ENCODE measurements at regions not wholly inside any gene's neighbourhood (a gene's known extent, or its start where the extent isn't known, plus 50 kb on each side); places are given as distances from the start of the nearest gene placed in this dataset.

DNA sequence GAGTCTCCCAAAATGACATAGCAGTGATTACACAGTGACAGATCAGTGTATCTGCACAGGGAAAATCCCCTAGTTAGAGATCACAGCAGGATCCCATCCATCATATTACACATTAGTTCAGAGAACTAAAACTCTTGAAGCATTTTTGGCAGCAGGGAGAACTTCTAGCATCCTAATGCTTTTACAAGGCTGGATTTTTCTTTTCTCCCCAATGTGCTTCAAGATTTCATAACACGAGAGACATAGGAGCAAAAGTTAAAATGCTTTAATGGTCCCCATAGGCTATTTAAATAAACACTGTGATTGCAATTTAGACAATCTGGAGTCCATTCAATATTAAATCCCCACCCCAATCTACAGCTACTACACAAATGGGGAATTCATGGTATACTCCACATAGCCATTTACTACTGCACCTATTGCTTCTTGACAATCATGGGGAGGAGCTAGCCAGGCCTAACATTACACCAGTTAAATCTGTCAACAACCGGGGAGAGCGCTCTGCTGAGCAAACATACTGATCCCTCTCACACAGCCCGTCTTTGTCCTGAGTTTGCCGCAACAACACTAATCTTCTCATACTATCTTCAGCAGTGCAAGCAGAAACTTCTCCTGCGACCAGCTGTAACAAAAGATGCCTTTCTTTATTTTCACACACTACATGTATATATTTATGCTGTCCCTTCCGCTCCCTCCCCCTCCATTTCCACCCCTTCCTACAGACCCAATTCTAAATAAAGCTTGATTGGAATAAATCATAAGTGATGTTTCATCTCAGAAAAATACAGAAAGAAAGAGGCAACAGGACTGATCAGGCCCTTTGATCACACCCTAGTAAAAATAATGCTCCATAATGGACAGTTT, 120.3 kb upstream of the SOX5 start:
- H3K4me2 ChIP-seq (ENCODE audit: low read length), result no peak overlapping the region
- TF ChIP-seq, protein P1, sequence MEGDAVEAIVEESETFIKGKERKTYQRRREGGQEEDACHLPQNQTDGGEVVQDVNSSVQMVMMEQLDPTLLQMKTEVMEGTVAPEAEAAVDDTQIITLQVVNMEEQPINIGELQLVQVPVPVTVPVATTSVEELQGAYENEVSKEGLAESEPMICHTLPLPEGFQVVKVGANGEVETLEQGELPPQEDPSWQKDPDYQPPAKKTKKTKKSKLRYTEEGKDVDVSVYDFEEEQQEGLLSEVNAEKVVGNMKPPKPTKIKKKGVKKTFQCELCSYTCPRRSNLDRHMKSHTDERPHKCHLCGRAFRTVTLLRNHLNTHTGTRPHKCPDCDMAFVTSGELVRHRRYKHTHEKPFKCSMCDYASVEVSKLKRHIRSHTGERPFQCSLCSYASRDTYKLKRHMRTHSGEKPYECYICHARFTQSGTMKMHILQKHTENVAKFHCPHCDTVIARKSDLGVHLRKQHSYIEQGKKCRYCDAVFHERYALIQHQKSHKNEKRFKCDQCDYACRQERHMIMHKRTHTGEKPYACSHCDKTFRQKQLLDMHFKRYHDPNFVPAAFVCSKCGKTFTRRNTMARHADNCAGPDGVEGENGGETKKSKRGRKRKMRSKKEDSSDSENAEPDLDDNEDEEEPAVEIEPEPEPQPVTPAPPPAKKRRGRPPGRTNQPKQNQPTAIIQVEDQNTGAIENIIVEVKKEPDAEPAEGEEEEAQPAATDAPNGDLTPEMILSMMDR (IDR thresholded peaks at IDR 0.05), result no peak
- H3K27ac ChIP-seq, result no peak overlapping the region
- H3K9ac ChIP-seq, result no peak overlapping the region
- no peaks in the 10 kb centered on the region for H3K27me3 ChIP-seq (ENCODE audit: control insufficient read depth, insufficient read depth, low read length)
- H3K4me1 ChIP-seq, result no peaks in the 10 kb centered on the region
- no peaks in the 10 kb centered on the region for H3K36me3 ChIP-seq (ENCODE audit: control insufficient read depth, insufficient read depth, low read length)
- H3K4me3 ChIP-seq (ENCODE audit: low read depth, low read length), result no peak overlapping the region
- no peak overlapping the region for H2AFZ ChIP-seq
- no peaks in the 10 kb centered on the region for H3K9me3 ChIP-seq (ENCODE audit: control insufficient read depth, low read length)
- H3K79me2 ChIP-seq, result no peaks in the 10 kb centered on the region

DNA sequence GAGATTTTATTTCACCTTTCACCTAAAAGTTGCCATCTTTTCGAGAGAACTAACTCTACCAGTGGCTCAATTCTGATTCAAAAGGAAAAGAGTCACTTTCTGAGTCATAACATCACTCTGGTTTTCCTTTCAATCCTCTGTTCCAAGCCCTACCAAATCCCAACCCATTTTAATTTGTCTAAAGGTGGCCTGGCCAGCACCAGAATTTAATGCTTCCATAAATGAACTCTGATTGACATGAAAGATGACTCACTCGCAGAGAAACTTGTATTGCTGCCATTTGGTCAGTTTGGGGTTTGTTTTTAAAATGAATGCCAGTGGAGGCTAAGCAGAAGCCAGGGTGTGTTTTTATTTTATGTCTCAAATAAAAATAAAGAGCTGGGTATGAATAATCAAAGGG, 117.4 kb upstream of the SOX5 start:
- TF ChIP-seq, protein P1 (IDR thresholded peaks at IDR 0.05), result no peak
- Histone ChIP-seq H2AFZ (no peak overlapping the region), H3K4me1 (no peaks in the 10 kb centered on the region), H3K4me3 (ENCODE audit: low read depth, low read length) (no peak overlapping the region), H3K79me2 (no peaks in the 10 kb centered on the region), H3K9me3 (ENCODE audit: control insufficient read depth, low read length) (no peaks in the 10 kb centered on the region), H3K36me3 (ENCODE audit: control insufficient read depth, insufficient read depth, low read length) (no peaks in the 10 kb centered on the region), H3K27ac (no peak overlapping the region), H3K9ac (no peak overlapping the region), H3K27me3 (ENCODE audit: control insufficient read depth, insufficient read depth, low read length) (no peaks in the 10 kb centered on the region), H3K4me2 (ENCODE audit: low read length) (no peak overlapping the region)

DNA sequence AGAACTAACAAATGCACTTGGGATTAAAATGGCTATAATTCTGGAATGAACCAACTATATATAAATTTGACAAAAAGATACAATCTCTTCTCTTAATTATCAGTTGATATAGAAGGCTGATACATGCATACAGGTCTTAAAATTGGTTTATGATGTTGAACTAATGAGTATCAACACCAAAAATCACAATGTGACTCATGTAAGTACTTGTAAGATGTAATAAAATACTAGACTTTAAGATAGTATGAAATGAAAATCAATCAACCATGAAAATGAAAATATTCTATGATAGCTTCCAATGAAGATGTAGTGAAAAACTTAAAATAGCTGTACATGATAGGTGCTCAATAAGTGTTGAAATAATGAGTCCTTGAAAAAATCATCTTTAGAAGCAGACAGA, 116.6 kb upstream of the SOX5 start:
- no peak overlapping the region for H3K9ac ChIP-seq
- H3K9me3 ChIP-seq (ENCODE audit: control insufficient read depth, low read length), result no peaks in the 10 kb centered on the region
- H3K4me3 ChIP-seq (ENCODE audit: low read depth, low read length), result no peak overlapping the region
- TF ChIP-seq, protein P1 (IDR thresholded peaks at IDR 0.05), result no peak
- no peaks in the 10 kb centered on the region for H3K36me3 ChIP-seq (ENCODE audit: control insufficient read depth, insufficient read depth, low read length)
- H3K27ac ChIP-seq, result no peak overlapping the region
- H2AFZ ChIP-seq, result no peak overlapping the region
- H3K27me3 ChIP-seq (ENCODE audit: control insufficient read depth, insufficient read depth, low read length), result no peaks in the 10 kb centered on the region
- H3K4me2 ChIP-seq (ENCODE audit: low read length), result no peak overlapping the region
- H3K79me2 ChIP-seq, result no peaks in the 10 kb centered on the region
- no peaks in the 10 kb centered on the region for H3K4me1 ChIP-seq

DNA sequence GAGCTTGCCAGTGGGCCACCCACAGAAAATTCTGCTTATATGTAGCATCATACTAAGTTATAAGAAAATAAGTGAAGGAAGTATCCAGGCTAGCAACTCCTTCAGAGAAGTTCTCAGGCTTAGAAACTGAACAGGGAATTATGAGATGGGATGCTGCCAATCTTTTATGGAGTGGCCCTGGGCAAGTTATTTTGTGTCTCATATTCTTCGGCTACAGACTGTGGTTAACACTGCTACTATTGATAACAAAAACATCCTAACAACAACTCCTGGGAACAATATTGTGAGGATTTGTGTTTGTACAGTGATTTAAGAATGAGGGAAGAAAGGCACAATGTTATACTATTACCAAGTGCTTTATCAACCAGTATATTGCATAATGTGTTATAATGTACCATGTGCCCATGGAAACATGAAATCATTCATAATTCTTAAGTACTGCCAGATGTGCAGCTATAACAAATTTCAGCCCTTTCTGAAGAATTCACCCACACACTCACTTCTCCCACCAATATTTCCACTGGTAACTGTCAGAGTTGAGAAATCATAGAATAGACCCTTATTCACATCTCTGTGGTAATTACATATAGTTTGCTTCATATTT, 113.3 kb upstream of the SOX5 start:
- no peak overlapping the region for H3K9ac ChIP-seq
- H3K27me3 ChIP-seq (ENCODE audit: control insufficient read depth, insufficient read depth, low read length), result no peaks in the 10 kb centered on the region
- no peak overlapping the region for H3K27ac ChIP-seq
- H2AFZ ChIP-seq, result no peak overlapping the region
- H3K9me3 ChIP-seq (ENCODE audit: control insufficient read depth, low read length), result no peaks in the 10 kb centered on the region
- no peaks in the 10 kb centered on the region for H3K79me2 ChIP-seq
- H3K4me2 ChIP-seq (ENCODE audit: low read length), result no peak overlapping the region
- no peaks in the 10 kb centered on the region for H3K36me3 ChIP-seq (ENCODE audit: control insufficient read depth, insufficient read depth, low read length)
- TF ChIP-seq, protein P1 (IDR thresholded peaks at IDR 0.05), result no peak
- H3K4me1 ChIP-seq, result no peaks in the 10 kb centered on the region
- H3K4me3 ChIP-seq (ENCODE audit: low read depth, low read length), result no peak overlapping the region
